HCT116 (cell line): ENCODE measurements at regions not wholly inside any gene's neighbourhood (a gene's known extent, or its start where the extent isn't known, plus 50 kb on each side); places are given as distances from the start of the nearest gene placed in this dataset.

Experiments used
- CEBPB ChIP-seq: IDR thresholded peaks from 2 replicates; pipeline ENCODE4 v1.6.1; 2012; ENCODE audit warnings: low read depth
- CTCF ChIP-seq, 3 experiments: fragments of 200-600 bp in 1 of 3; sonication (generic) in 1 of 3; IDR thresholded peaks in 2 of 3; conservative IDR thresholded peaks in 1 of 3; 2 replicates each; pipeline ENCODE4 v1.5.1; 2012 to 2017; ENCODE audit warnings: low read depth in 2 of 3, low read length in 2 of 3, antibody characterized with exemption in 1 of 3, borderline replicate concordance in 1 of 3, control low read depth in 1 of 3, mild to moderate bottlenecking in 1 of 3, mixed read lengths in 1 of 3, mixed run types in 1 of 3, moderate library complexity in 1 of 3; ENCODE audit not compliant: insufficient read depth in 1 of 3
- EZH2 ChIP-seq: fragments of 200-600 bp; sonication (generic); IDR thresholded peaks from 2 replicates; pipeline ENCODE4 v1.6.1; 2017; ENCODE audit warnings: antibody characterized with exemption, mixed run types
- FOSL1 ChIP-seq: IDR thresholded peaks from 2 replicates; pipeline ENCODE4 v1.6.1; 2012; ENCODE audit warnings: low read depth
- JUND ChIP-seq: IDR thresholded peaks from 2 replicates; pipeline ENCODE4 v1.6.1; 2012
- MAX ChIP-seq: IDR thresholded peaks from 2 replicates; pipeline ENCODE4 v1.6.1; 2012
- POLR2A ChIP-seq: IDR thresholded peaks from 2 replicates; pipeline ENCODE4 v1.7.0; 2011; ENCODE audit warnings: borderline replicate concordance; ENCODE audit not compliant: insufficient read depth, insufficient read length; ENCODE audit errors: extremely low read depth
- POLR2AphosphoS5 ChIP-seq: IDR thresholded peaks from 2 replicates; pipeline ENCODE4 v1.6.1; 2011; ENCODE audit warnings: mild to moderate bottlenecking, low read depth, low read length, moderate library complexity
- SP1 ChIP-seq: IDR thresholded peaks from 2 replicates; pipeline ENCODE4 v1.6.1; 2012; ENCODE audit warnings: low read depth
- TCF7L2 ChIP-seq: IDR thresholded peaks from 2 replicates; pipeline ENCODE4 v1.7.0; 2011; ENCODE audit warnings: borderline replicate concordance, inconsistent platforms; ENCODE audit not compliant: insufficient read depth, insufficient read length; ENCODE audit errors: extremely low read depth
- YY1 ChIP-seq: IDR thresholded peaks from 2 replicates; pipeline ENCODE4 v1.6.1; 2011; ENCODE audit warnings: low read length, low read depth, moderate library complexity, mild to moderate bottlenecking; ENCODE audit not compliant: insufficient replicate concordance; ENCODE audit errors: extremely low read depth
- ZBTB33 ChIP-seq: IDR thresholded peaks from 2 replicates; pipeline ENCODE4 v1.6.1; 2011; ENCODE audit warnings: mild to moderate bottlenecking, low read length, moderate library complexity; ENCODE audit not compliant: insufficient replicate concordance; ENCODE audit errors: extremely low read depth
- ZNF274 ChIP-seq: fragments of 200-500 bp; sonication (Bioruptor generic); IDR thresholded peaks from 2 replicates; pipeline ENCODE4 v1.6.1; 2014; ENCODE audit warnings: mild to moderate bottlenecking, low read depth, low read length, inconsistent platforms
- TF ChIP-seq, protein P1 (sequence below): IDR thresholded peaks from 2 replicates; pipeline ENCODE4 v1.6.1; 2012; ENCODE audit warnings: low read depth

- TF ChIP-seq EZH2, result no peak
- TF ChIP-seq CTCF (IDR thresholded peaks at IDR 0.05 in 2 of 3, conservative IDR thresholded peaks at IDR 0.05 in 1 of 3; ENCODE audit: borderline replicate concordance in 1 of 3, insufficient read depth in 1 of 3, low read depth in 2 of 3, low read length in 2 of 3), result peak; percentile 32 to 89 (median 86); a peak in 5 of 6 replicates
- no peak for TF ChIP-seq SP1
- TF ChIP-seq TCF7L2, result no peak
- TF ChIP-seq, protein P1, sequence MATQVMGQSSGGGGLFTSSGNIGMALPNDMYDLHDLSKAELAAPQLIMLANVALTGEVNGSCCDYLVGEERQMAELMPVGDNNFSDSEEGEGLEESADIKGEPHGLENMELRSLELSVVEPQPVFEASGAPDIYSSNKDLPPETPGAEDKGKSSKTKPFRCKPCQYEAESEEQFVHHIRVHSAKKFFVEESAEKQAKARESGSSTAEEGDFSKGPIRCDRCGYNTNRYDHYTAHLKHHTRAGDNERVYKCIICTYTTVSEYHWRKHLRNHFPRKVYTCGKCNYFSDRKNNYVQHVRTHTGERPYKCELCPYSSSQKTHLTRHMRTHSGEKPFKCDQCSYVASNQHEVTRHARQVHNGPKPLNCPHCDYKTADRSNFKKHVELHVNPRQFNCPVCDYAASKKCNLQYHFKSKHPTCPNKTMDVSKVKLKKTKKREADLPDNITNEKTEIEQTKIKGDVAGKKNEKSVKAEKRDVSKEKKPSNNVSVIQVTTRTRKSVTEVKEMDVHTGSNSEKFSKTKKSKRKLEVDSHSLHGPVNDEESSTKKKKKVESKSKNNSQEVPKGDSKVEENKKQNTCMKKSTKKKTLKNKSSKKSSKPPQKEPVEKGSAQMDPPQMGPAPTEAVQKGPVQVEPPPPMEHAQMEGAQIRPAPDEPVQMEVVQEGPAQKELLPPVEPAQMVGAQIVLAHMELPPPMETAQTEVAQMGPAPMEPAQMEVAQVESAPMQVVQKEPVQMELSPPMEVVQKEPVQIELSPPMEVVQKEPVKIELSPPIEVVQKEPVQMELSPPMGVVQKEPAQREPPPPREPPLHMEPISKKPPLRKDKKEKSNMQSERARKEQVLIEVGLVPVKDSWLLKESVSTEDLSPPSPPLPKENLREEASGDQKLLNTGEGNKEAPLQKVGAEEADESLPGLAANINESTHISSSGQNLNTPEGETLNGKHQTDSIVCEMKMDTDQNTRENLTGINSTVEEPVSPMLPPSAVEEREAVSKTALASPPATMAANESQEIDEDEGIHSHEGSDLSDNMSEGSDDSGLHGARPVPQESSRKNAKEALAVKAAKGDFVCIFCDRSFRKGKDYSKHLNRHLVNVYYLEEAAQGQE, result no peak
- no peak for TF ChIP-seq POLR2A
- no peak for TF ChIP-seq ZNF274
- TF ChIP-seq JUND, result no peak
- TF ChIP-seq ZBTB33, result no peak
- TF ChIP-seq MAX, result no peak
- TF ChIP-seq YY1, result no peak
- TF ChIP-seq FOSL1, result no peak
- TF ChIP-seq CEBPB, result no peak
- no peak for TF ChIP-seq POLR2AphosphoS5
Measured at GRCh38 chr21:17925000-17925610, 105.9 kb upstream of the C21orf91 start.
